ENCODE measurements at regions not wholly inside any gene's neighbourhood (a gene's known extent, or its start where the extent isn't known, plus 50 kb on each side); places are given as distances from the start of the nearest gene placed in this dataset.

DNA sequence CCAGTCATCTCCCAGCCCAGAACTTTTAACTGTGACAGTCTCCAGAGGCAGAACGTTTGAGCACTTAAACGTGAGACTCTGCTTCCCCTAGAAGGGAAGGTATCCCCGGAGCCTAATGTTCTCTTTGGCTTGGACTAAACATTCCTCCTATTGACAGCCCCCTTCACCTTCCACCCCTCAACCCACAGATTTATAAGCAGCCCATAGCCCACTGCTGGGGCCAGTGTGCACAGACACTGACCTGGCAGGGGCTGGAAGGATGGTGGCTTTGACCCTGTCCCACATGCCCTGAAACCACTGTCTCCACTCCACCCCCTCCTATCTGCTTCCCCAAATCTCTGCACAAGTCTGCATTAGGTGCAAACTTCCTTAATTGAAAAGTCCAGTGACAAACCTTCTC, 715.0 kb upstream of the IGFBP3 start:
- TF ChIP-seq, protein P1, sequence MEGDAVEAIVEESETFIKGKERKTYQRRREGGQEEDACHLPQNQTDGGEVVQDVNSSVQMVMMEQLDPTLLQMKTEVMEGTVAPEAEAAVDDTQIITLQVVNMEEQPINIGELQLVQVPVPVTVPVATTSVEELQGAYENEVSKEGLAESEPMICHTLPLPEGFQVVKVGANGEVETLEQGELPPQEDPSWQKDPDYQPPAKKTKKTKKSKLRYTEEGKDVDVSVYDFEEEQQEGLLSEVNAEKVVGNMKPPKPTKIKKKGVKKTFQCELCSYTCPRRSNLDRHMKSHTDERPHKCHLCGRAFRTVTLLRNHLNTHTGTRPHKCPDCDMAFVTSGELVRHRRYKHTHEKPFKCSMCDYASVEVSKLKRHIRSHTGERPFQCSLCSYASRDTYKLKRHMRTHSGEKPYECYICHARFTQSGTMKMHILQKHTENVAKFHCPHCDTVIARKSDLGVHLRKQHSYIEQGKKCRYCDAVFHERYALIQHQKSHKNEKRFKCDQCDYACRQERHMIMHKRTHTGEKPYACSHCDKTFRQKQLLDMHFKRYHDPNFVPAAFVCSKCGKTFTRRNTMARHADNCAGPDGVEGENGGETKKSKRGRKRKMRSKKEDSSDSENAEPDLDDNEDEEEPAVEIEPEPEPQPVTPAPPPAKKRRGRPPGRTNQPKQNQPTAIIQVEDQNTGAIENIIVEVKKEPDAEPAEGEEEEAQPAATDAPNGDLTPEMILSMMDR (IDR thresholded peaks at IDR 0.05) = no peak
- TF ChIP-seq POLR2A (IDR thresholded peaks at IDR 0.05) (no peak), POLR2AphosphoS5 (IDR thresholded peaks at IDR 0.05) (no peak)
